HepG2 (cell line): ENCODE measurements at regions not wholly inside any gene's neighbourhood (a gene's known extent, or its start where the extent isn't known, plus 50 kb on each side); places are given as distances from the start of the nearest gene placed in this dataset.

ENCODE experiments used
- BHLHE40 ChIP-seq: IDR thresholded peaks from 2 replicates; pipeline ENCODE4 v1.6.1; 2011; ENCODE audit warnings: low read length, improper control_type of control experiment
- ZNF605 ChIP-seq: sonication (generic); formaldehyde crosslinking; IDR thresholded peaks from 2 replicates; pipeline ENCODE4 v1.8.0; 2022; ENCODE audit warnings: mild to moderate bottlenecking, missing genetic modification reagents

DNA sequence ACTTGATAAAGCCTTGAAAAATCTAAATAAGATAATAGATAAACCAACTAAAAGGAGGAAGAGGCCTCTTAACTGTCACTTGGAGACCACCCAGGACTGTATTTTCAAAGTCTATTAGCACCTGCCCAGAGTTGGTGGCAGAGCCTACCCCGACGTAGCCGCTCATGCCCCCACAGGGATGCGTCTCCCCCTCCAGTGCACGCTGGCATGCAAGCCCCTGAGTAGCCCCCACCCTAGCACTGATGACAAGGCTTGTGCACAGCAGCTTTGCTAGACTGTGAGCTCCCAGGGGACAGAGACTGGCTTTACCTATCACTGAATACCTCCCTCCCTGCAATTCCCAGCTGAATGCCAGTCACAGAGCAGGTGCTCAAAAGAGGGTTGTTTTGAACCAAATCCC, 54.1 kb upstream of the HES1 start:
- TF ChIP-seq ZNF605 (CRISPR knock-in tag), result no peak
- no peak for TF ChIP-seq BHLHE40
